Stomach (tissue), 4 donors: ENCODE measurements at regions not wholly inside any gene's neighbourhood (a gene's known extent, or its start where the extent isn't known, plus 50 kb on each side); places are given as distances from the start of the nearest gene placed in this dataset.

Experiments used
- EP300 ChIP-seq: sonication (generic); formaldehyde crosslinking; IDR thresholded peaks from one replicate; pipeline ENCODE4 v1.6.1; 2017; ENCODE audit warnings: antibody characterized with exemption
- POLR2A ChIP-seq, 4 donors: fragments of 450-650 bp; IDR thresholded peaks; one replicate each; pipeline ENCODE4 v1.6.1; 2016; ENCODE audit warnings: antibody characterized with exemption in 4 of 4, control low read depth in 2 of 4, mild to moderate bottlenecking in 1 of 4, moderate library complexity in 1 of 4
- TF ChIP-seq, protein P1 (sequence below), 7 experiments: fragments of 450-650 bp in 4 of 7; fragments of 200-600 bp in 3 of 7; sonication (generic) in 3 of 7; IDR thresholded peaks; one replicate each; pipeline ENCODE4 v1.5.1; 2016 to 2019; ENCODE audit warnings: antibody characterized with exemption in 7 of 7, control low read depth in 2 of 7, mild to moderate bottlenecking in 1 of 7

GRCh38 chr1:30536530-30536929 lies 186.9 kb downstream of the MATN1 start:
- TF ChIP-seq, protein P1, sequence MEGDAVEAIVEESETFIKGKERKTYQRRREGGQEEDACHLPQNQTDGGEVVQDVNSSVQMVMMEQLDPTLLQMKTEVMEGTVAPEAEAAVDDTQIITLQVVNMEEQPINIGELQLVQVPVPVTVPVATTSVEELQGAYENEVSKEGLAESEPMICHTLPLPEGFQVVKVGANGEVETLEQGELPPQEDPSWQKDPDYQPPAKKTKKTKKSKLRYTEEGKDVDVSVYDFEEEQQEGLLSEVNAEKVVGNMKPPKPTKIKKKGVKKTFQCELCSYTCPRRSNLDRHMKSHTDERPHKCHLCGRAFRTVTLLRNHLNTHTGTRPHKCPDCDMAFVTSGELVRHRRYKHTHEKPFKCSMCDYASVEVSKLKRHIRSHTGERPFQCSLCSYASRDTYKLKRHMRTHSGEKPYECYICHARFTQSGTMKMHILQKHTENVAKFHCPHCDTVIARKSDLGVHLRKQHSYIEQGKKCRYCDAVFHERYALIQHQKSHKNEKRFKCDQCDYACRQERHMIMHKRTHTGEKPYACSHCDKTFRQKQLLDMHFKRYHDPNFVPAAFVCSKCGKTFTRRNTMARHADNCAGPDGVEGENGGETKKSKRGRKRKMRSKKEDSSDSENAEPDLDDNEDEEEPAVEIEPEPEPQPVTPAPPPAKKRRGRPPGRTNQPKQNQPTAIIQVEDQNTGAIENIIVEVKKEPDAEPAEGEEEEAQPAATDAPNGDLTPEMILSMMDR (IDR thresholded peaks at IDR 0.05) = no peak
- TF ChIP-seq POLR2A (IDR thresholded peaks at IDR 0.05) (no peak), EP300 (no peak)
